ENCODE measurements at regions not wholly inside any gene's neighbourhood (a gene's known extent, or its start where the extent isn't known, plus 50 kb on each side); places are given as distances from the start of the nearest gene placed in this dataset.
"Not testable (repeated sequence)": the region's sequence is repeated elsewhere in the genome, so short reads cannot be mapped to it uniquely, and the experiment has no call there.

GRCh38 chr12:46647034-46647433 lies 178.8 kb downstream of the SLC38A4 start:
- peaks cover 17% of the 10 kb centered on the region for H3K9me3 Mint-ChIP-seq

GRCh38 chr12:46641649-46642048 lies 184.1 kb downstream of the SLC38A4 start:
- Mint-ChIP-seq H3K36me3 (ENCODE audit: low read depth) (peaks cover 24% of the 10 kb centered on the region), H3K9me3 (peaks cover 40% of the 10 kb centered on the region)
- not testable (repeated sequence) for H3K4me1 Mint-ChIP-seq; H3K4me3 Mint-ChIP-seq; DNase-seq (ENCODE audit: low read depth, low spot score); H3K27ac Mint-ChIP-seq (ENCODE audit: unreplicated experiment); H3K27me3 Mint-ChIP-seq (ENCODE audit: low read depth)

More at GRCh38 chr12:46647034-46647433, 178.8 kb downstream of the SLC38A4 start:
- H3K27me3 Mint-ChIP-seq (ENCODE audit: low read depth), result peaks cover 3% of the 10 kb centered on the region
- no peaks in the 10 kb centered on the region for H3K4me1 Mint-ChIP-seq
- no peak overlapping the region for H3K4me3 Mint-ChIP-seq
- TF ChIP-seq, protein P1, sequence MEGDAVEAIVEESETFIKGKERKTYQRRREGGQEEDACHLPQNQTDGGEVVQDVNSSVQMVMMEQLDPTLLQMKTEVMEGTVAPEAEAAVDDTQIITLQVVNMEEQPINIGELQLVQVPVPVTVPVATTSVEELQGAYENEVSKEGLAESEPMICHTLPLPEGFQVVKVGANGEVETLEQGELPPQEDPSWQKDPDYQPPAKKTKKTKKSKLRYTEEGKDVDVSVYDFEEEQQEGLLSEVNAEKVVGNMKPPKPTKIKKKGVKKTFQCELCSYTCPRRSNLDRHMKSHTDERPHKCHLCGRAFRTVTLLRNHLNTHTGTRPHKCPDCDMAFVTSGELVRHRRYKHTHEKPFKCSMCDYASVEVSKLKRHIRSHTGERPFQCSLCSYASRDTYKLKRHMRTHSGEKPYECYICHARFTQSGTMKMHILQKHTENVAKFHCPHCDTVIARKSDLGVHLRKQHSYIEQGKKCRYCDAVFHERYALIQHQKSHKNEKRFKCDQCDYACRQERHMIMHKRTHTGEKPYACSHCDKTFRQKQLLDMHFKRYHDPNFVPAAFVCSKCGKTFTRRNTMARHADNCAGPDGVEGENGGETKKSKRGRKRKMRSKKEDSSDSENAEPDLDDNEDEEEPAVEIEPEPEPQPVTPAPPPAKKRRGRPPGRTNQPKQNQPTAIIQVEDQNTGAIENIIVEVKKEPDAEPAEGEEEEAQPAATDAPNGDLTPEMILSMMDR (conservative IDR thresholded peaks at IDR 0.05), result no peak
- H3K27ac Mint-ChIP-seq (ENCODE audit: unreplicated experiment), result no peak overlapping the region
- peaks cover 10% of the 10 kb centered on the region for H3K36me3 Mint-ChIP-seq (ENCODE audit: low read depth)
- no peak for DNase-seq (ENCODE audit: low read depth, low spot score)

- peaks cover 36% of the 10 kb centered on the region for H3K9me3 Mint-ChIP-seq
- H3K4me1 Mint-ChIP-seq, result no peaks in the 10 kb centered on the region
- H3K36me3 Mint-ChIP-seq (ENCODE audit: low read depth), result peaks cover 24% of the 10 kb centered on the region
- TF ChIP-seq, protein P1 (conservative IDR thresholded peaks at IDR 0.05), result no peak
- no peak overlapping the region for H3K27ac Mint-ChIP-seq (ENCODE audit: unreplicated experiment)
- H3K27me3 Mint-ChIP-seq (ENCODE audit: low read depth), result no peaks in the 10 kb centered on the region
- H3K4me3 Mint-ChIP-seq, result no peak overlapping the region
- DNase-seq (ENCODE audit: low read depth, low spot score), result no peak
These were observed 190.0 kb downstream of the SLC38A4 start for GRCh38 chr12:46635818-46636217.

DNA sequence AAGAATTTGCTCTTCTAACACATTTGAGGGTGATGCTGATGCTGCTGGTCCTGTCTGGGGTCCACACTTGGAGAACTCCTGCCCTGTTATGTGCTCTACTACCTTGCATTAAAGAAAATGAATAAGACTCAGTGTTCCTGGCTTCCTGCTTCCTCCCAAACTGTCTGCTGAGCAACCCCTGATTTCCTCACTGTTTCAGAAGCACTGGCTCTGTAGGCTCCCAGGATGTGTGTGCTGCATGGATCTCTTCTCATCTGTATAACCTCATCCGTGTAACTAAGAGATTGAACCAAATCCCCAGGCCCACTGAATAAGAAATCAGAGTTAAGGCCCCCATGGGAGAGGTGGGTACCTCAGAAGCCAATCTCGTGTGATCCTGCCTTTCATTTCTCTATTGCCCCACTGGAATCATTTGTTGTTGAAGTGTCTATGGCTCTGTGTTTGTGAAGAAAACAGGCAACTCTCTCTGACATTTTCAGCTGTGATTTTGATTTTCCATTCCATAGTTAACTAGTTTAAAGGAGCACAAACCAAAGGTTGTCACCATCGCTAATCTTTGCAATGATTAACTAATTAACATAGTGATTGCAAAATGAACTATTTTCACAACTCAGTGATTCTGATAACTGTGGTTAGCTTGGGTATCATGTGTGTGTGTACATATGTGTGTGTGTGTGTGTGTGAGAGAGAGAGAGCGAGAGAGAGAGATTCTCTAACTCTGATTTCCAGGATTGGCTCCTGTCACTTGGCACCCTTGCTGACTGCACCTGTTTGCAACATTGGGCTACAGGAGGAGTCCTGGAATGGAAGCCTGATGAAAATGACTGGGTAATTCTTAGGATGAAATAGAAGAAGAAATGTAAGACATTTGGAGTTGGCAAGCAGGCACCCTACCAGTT lies 196.2 kb downstream of the SLC38A4 start:
- H3K4me3 Mint-ChIP-seq, result no peak overlapping the region
- H3K4me1 Mint-ChIP-seq, result no peaks in the 10 kb centered on the region
- TF ChIP-seq, protein P1 (conservative IDR thresholded peaks at IDR 0.05), result no peak

DNA sequence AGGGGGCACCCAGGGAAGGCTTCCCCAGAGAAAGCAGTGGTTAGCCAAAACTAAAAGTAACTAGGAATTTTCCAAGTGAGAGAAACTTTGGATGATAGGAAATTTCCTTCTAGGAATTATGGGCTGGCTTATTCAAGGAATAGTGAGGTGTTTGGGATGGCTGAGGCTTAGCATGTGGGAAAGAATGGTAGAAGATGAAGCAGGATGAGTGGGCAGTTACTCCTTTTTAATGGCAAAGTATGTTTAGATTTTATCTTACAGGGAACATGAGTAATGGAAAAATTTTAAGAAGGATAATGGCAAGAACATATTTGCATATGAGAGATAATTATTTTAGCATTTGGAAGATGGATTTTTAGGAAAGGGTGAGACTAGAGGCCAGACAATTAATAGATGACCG lies 197.6 kb downstream of the SLC38A4 start:
- Mint-ChIP-seq H3K36me3 (ENCODE audit: low read depth) (no peaks in the 10 kb centered on the region), H3K4me3 (no peak overlapping the region), H3K27me3 (ENCODE audit: low read depth) (no peaks in the 10 kb centered on the region), H3K27ac (ENCODE audit: unreplicated experiment) (no peak overlapping the region), H3K4me1 (no peaks in the 10 kb centered on the region), H3K9me3 (no peaks in the 10 kb centered on the region)
- TF ChIP-seq, protein P1 (conservative IDR thresholded peaks at IDR 0.05), result no peak
- no peak for DNase-seq (ENCODE audit: low read depth, low spot score)

More for the DNA sequence above, 196.2 kb downstream of the SLC38A4 start:
- DNase-seq (ENCODE audit: low read depth, low spot score), result no peak
- Mint-ChIP-seq H3K36me3 (ENCODE audit: low read depth) (no peaks in the 10 kb centered on the region), H3K27ac (ENCODE audit: unreplicated experiment) (no peak overlapping the region), H3K27me3 (ENCODE audit: low read depth) (no peaks in the 10 kb centered on the region), H3K9me3 (peaks cover 5% of the 10 kb centered on the region)

- Mint-ChIP-seq H3K27me3 (ENCODE audit: low read depth) (no peaks in the 10 kb centered on the region), H3K36me3 (ENCODE audit: low read depth) (no peaks in the 10 kb centered on the region), H3K4me3 (no peak overlapping the region), H3K9me3 (no peaks in the 10 kb centered on the region), H3K27ac (ENCODE audit: unreplicated experiment) (no peak overlapping the region), H3K4me1 (no peaks in the 10 kb centered on the region)
- DNase-seq (ENCODE audit: low read depth, low spot score), result no peak
- TF ChIP-seq, protein P1 (conservative IDR thresholded peaks at IDR 0.05), result no peak
These were observed 198.1 kb downstream of the SLC38A4 start for GRCh38 chr12:46627686-46628085.

- not testable (repeated sequence) for H3K27me3 Mint-ChIP-seq (ENCODE audit: low read depth); H3K4me1 Mint-ChIP-seq; H3K27ac Mint-ChIP-seq (ENCODE audit: unreplicated experiment); H3K9me3 Mint-ChIP-seq; DNase-seq (ENCODE audit: low read depth, low spot score); H3K4me3 Mint-ChIP-seq
- peaks cover 13% of the 10 kb centered on the region for H3K36me3 Mint-ChIP-seq (ENCODE audit: low read depth)
These were observed 206.3 kb downstream of the SLC38A4 start for GRCh38 chr12:46619474-46619873.

GRCh38 chr12:46617737-46618136 lies 208.1 kb downstream of the SLC38A4 start:
- H3K4me1 Mint-ChIP-seq; H3K27me3 Mint-ChIP-seq (ENCODE audit: low read depth); H3K9me3 Mint-ChIP-seq; H3K27ac Mint-ChIP-seq (ENCODE audit: unreplicated experiment); DNase-seq (ENCODE audit: low read depth, low spot score); H3K4me3 Mint-ChIP-seq: not testable (repeated sequence)
- peaks cover 13% of the 10 kb centered on the region for H3K36me3 Mint-ChIP-seq (ENCODE audit: low read depth)
